Activated CD8-positive, alpha-beta memory T cell treated with anti-CD3 and anti-CD28 coated beads for 48 hours (primary cell): ENCODE measurements at regions not wholly inside any gene's neighbourhood (a gene's known extent, or its start where the extent isn't known, plus 50 kb on each side); places are given as distances from the start of the nearest gene placed in this dataset.
"Not testable (repeated sequence)": the region's sequence is repeated elsewhere in the genome, so short reads cannot be mapped to it uniquely, and the experiment has no call there.

Experiments used
- DNase-seq, 3 experiments: peaks; one replicate each; pipeline ENCODE4 v3.0.0-alpha.2; 2020; ENCODE audit warnings: low read depth in 2 of 3, low spot score in 2 of 3

GRCh38 chr11:134880788-134881187 lies 468.7 kb upstream of the B3GAT1 start:
- no peak for DNase-seq

- no peak for DNase-seq
Observed at GRCh38 chr11:134879931-134880330, 467.9 kb upstream of the B3GAT1 start.

- no peak for DNase-seq
Observed at GRCh38 chr11:134879341-134879740, 467.3 kb upstream of the B3GAT1 start.

- DNase-seq = no peak
Observed at GRCh38 chr11:134878785-134879184, 466.7 kb upstream of the B3GAT1 start.

- no peak for DNase-seq
Observed at GRCh38 chr11:134876226-134876625, 464.2 kb upstream of the B3GAT1 start.

- no peak for DNase-seq
Observed at GRCh38 chr11:134866981-134867675, 455.1 kb upstream of the B3GAT1 start.

GRCh38 chr11:134866215-134866614 lies 454.2 kb upstream of the B3GAT1 start:
- no peak for DNase-seq

- no peak for DNase-seq
Observed at GRCh38 chr11:134864968-134865305, 452.9 kb upstream of the B3GAT1 start.

GRCh38 chr11:134864233-134864967 lies 452.4 kb upstream of the B3GAT1 start:
- no peak for DNase-seq

GRCh38 chr11:134863294-134863693 lies 451.3 kb upstream of the B3GAT1 start:
- DNase-seq = no peak

- DNase-seq = no peak
Observed at GRCh38 chr11:134862587-134863195, 450.6 kb upstream of the B3GAT1 start.

- no peak for DNase-seq
Observed at GRCh38 chr11:134862105-134862502, 450.1 kb upstream of the B3GAT1 start.

- no peak for DNase-seq
Observed at GRCh38 chr11:134861490-134862104, 449.6 kb upstream of the B3GAT1 start.

- no peak for DNase-seq
Observed at GRCh38 chr11:134858783-134859480, 446.9 kb upstream of the B3GAT1 start.

- DNase-seq = no peak
Observed at GRCh38 chr11:134857035-134857434, 445.0 kb upstream of the B3GAT1 start.

GRCh38 chr11:134856056-134856971 lies 444.3 kb upstream of the B3GAT1 start:
- no peak for DNase-seq

- DNase-seq = no peak
Observed at GRCh38 chr11:134853992-134854991, 442.2 kb upstream of the B3GAT1 start.

GRCh38 chr11:134851503-134852224 lies 439.6 kb upstream of the B3GAT1 start:
- not testable (repeated sequence) for DNase-seq
